IMR-90 (cell line): ENCODE measurements at regions not wholly inside any gene's neighbourhood (a gene's known extent, or its start where the extent isn't known, plus 50 kb on each side); places are given as distances from the start of the nearest gene placed in this dataset.

ENCODE experiments used
- ATAC-seq: fragments of 200-7000 bp; cut with Tn5 transposase; 2 replicates; pipeline ENCODE4 v1.9.1; 2020; ENCODE audit warnings: low read depth, mild to moderate bottlenecking, moderate library complexity
- BruUV-seq: library from RNA; stranded (reverse); fragments of 400-500 nt; replicated peaks from 2 replicates; lab custom pipeline; 2021; lab: Mats Ljungman, UMichigan
- CTCF ChIA-PET: fragments of 300-600 bp; formaldehyde crosslinking; extraction: SDS; loops from one replicate; lab custom pipeline; 2021; ENCODE audit warnings: antibody characterized with exemption; lab: Yijun Ruan, JAX
- POLR2A ChIA-PET: fragments of 300-600 bp; sonication (Branson Sonifier 250); formaldehyde crosslinking; loops from one replicate; lab custom pipeline; 2022; ENCODE audit warnings: antibody characterized with exemption; ENCODE audit not compliant: unreplicated experiment; lab: Charles Lee
- DNase-seq: peaks from one replicate; pipeline ENCODE4 v3.0.0; 2013
- H2AFZ ChIP-seq: replicated peaks from 2 replicates; pipeline ENCODE3; 2013; ENCODE audit warnings: low read length, mild to moderate bottlenecking; ENCODE audit not compliant: poor library complexity
- H2AK5ac ChIP-seq: 2 replicates; pipeline ENCODE4 v1.6.1; 2013; ENCODE audit warnings: low read depth, low read length, inconsistent platforms
- H2AK9ac ChIP-seq: replicated peaks from 2 replicates; pipeline ENCODE3; 2013; ENCODE audit warnings: mild to moderate bottlenecking, low read depth, low read length, moderate library complexity; ENCODE audit not compliant: poor library complexity
- H2BK120ac ChIP-seq: 2 replicates; pipeline ENCODE4 v1.6.1; 2013; ENCODE audit warnings: low read depth, low read length, inconsistent platforms
- H2BK15ac ChIP-seq: 3 replicates; pipeline ENCODE4 v1.6.1; 2013; ENCODE audit warnings: low read depth, low read length, inconsistent platforms
- H2BK20ac ChIP-seq: 2 replicates; pipeline ENCODE4 v1.6.1; 2013; ENCODE audit warnings: low read depth, mild to moderate bottlenecking, inconsistent platforms, low read length, moderate library complexity
- H2BK5ac ChIP-seq: 2 replicates; pipeline ENCODE4 v1.6.1; 2013; ENCODE audit warnings: mild to moderate bottlenecking, low read depth, low read length, inconsistent platforms; ENCODE audit not compliant: poor library complexity, severe bottlenecking
- H3K14ac ChIP-seq: replicated peaks from 2 replicates; pipeline ENCODE4 v1.6.1; 2013; ENCODE audit warnings: low read depth, low read length, inconsistent platforms
- H3K18ac ChIP-seq: 2 replicates; pipeline ENCODE4 v1.6.1; 2013; ENCODE audit warnings: low read depth, low read length, control low read depth
- H3K23ac ChIP-seq: 2 replicates; pipeline ENCODE4 v1.6.1; 2013; ENCODE audit warnings: low read depth, low read length, inconsistent platforms
- H3K27ac ChIP-seq: 2 replicates; pipeline ENCODE4 v1.5.1; 2013; ENCODE audit warnings: mild to moderate bottlenecking, control low read depth, low read length; ENCODE audit not compliant: insufficient read depth
- H3K27me3 ChIP-seq: 2 replicates; pipeline ENCODE4 v1.6.1; 2013; ENCODE audit warnings: low read length; ENCODE audit not compliant: control insufficient read depth, insufficient read depth
- H3K36me3 ChIP-seq: 2 replicates; pipeline ENCODE4 v1.6.1; 2013; ENCODE audit warnings: low read length, mixed read lengths; ENCODE audit not compliant: control insufficient read depth, insufficient read depth
- H3K4ac ChIP-seq: 2 replicates; pipeline ENCODE4 v1.6.1; 2013; ENCODE audit warnings: low read depth, low read length, inconsistent platforms
- H3K4me1 ChIP-seq: 2 replicates; pipeline ENCODE4 v1.6.1; 2013; ENCODE audit warnings: low read length, mixed read lengths; ENCODE audit not compliant: control insufficient read depth, insufficient read depth
- H3K4me2 ChIP-seq: 2 replicates; pipeline ENCODE4 v1.6.1; 2013; ENCODE audit warnings: low read depth, mild to moderate bottlenecking, control low read depth, low read length, moderate library complexity
- H3K4me3 ChIP-seq: 2 replicates; pipeline ENCODE4 v1.5.1; 2013; ENCODE audit warnings: low read depth, mild to moderate bottlenecking, control low read depth, low read length, moderate library complexity; ENCODE audit not compliant: insufficient read depth
- H3K56ac ChIP-seq: 2 replicates; pipeline ENCODE4 v1.6.1; 2013; ENCODE audit warnings: low read length, inconsistent platforms; ENCODE audit not compliant: insufficient read depth; ENCODE audit errors: extremely low read depth
- H3K79me1 ChIP-seq, 2 experiments: 2 replicates each; pipeline ENCODE4 v1.6.1; 2013; ENCODE audit warnings: low read length in 2 of 2, inconsistent platforms in 1 of 2, low read depth in 1 of 2
- H3K9ac ChIP-seq: 2 replicates; pipeline ENCODE4 v1.6.1; 2013; ENCODE audit warnings: low read depth, low read length, control low read depth
- H3K9me1 ChIP-seq: 2 replicates; pipeline ENCODE4 v1.6.1; 2013; ENCODE audit warnings: low read length, inconsistent platforms; ENCODE audit not compliant: insufficient read depth
- H3K9me3 ChIP-seq: 2 replicates; pipeline ENCODE4 v1.6.1; 2013; ENCODE audit warnings: low read length; ENCODE audit not compliant: control insufficient read depth, insufficient read depth
- H4K20me1 ChIP-seq: 2 replicates; pipeline ENCODE4 v1.6.1; 2013; ENCODE audit warnings: low read length, inconsistent platforms; ENCODE audit not compliant: insufficient read depth
- H4K5ac ChIP-seq: 2 replicates; pipeline ENCODE4 v1.6.1; 2013; ENCODE audit warnings: mild to moderate bottlenecking, low read depth, low read length, control low read depth
- H4K8ac ChIP-seq, 2 experiments: 2 replicates each; pipeline ENCODE4 v1.6.1; 2013; ENCODE audit warnings: low read depth in 2 of 2, low read length in 2 of 2, control low read depth in 1 of 2, inconsistent platforms in 1 of 2
- H4K91ac ChIP-seq: 2 replicates; pipeline ENCODE4 v1.6.1; 2013; ENCODE audit warnings: low read depth, low read length, inconsistent platforms; ENCODE audit not compliant: insufficient read depth
- BHLHE40 ChIP-seq: fragments of 150-350 bp; IDR thresholded peaks from 2 replicates; pipeline ENCODE4 v1.6.1; 2016; ENCODE audit warnings: mild to moderate bottlenecking, low read depth, low read length
- CEBPB ChIP-seq: IDR thresholded peaks from 2 replicates; pipeline ENCODE4 v1.6.1; 2012; ENCODE audit warnings: low read depth, low read length, improper control_type of control experiment
- CHD1 ChIP-seq: IDR thresholded peaks from 2 replicates; pipeline ENCODE4 v1.6.1; 2012; ENCODE audit warnings: low read depth, low read length, improper control_type of control experiment
- FOS ChIP-seq: fragments of 150-350 bp; IDR thresholded peaks from 2 replicates; pipeline ENCODE4 v1.6.1; 2016; ENCODE audit warnings: low read depth, low read length
- MAFK ChIP-seq: IDR thresholded peaks from 2 replicates; pipeline ENCODE4 v1.6.1; 2012; ENCODE audit warnings: low read depth, low read length, improper control_type of control experiment
- MAZ ChIP-seq: IDR thresholded peaks from 2 replicates; pipeline ENCODE4 v1.6.1; 2012; ENCODE audit warnings: low read depth, mild to moderate bottlenecking, low read length, improper control_type of control experiment, moderate library complexity, borderline replicate concordance
- MXI1 ChIP-seq: IDR thresholded peaks from 2 replicates; pipeline ENCODE4 v1.6.1; 2012; ENCODE audit warnings: low read depth, mild to moderate bottlenecking, low read length, moderate library complexity, borderline replicate concordance
- NFE2L2 ChIP-seq: fragments of 150-350 bp; IDR thresholded peaks from 2 replicates; pipeline ENCODE4 v1.6.1; 2016; ENCODE audit warnings: low read depth, mild to moderate bottlenecking, low read length
- POLR2A ChIP-seq: IDR thresholded peaks from 2 replicates; pipeline ENCODE4 v1.6.1; 2012; ENCODE audit warnings: mild to moderate bottlenecking, low read depth, low read length
- RAD21 ChIP-seq: IDR thresholded peaks from 2 replicates; pipeline ENCODE4 v1.6.1; 2012; ENCODE audit warnings: low read length, improper control_type of control experiment
- RCOR1 ChIP-seq: IDR thresholded peaks from 2 replicates; pipeline ENCODE4 v1.6.1; 2012; ENCODE audit warnings: mild to moderate bottlenecking, low read length, improper control_type of control experiment; ENCODE audit not compliant: insufficient replicate concordance
- RFX5 ChIP-seq: IDR thresholded peaks from 2 replicates; pipeline ENCODE4 v1.8.0; 2012; ENCODE audit warnings: low read depth, mild to moderate bottlenecking, low read length, moderate library complexity
- SMC3 ChIP-seq: fragments of 150-350 bp; IDR thresholded peaks from 2 replicates; pipeline ENCODE4 v1.6.1; 2016; ENCODE audit warnings: low read depth, mild to moderate bottlenecking, antibody characterized with exemption, low read length, moderate library complexity
- USF2 ChIP-seq: fragments of 150-350 bp; IDR thresholded peaks from 2 replicates; pipeline ENCODE4 v1.6.1; 2017; ENCODE audit warnings: mild to moderate bottlenecking, antibody characterized with exemption, low read length, low read depth
- WGBS, 2 experiments: methylation state at CpG; one replicate each; pipeline versions ENCODE4 v1.1.5 to v1.1.7; 2013; ENCODE audit warnings: missing lambda C conversion rate in 2 of 2; ENCODE audit not compliant: insufficient read length in 1 of 2; ENCODE audit errors: extremely low coverage in 2 of 2; 5-methylcytosine and 5-hydroxymethylcytosine counted together
- dilution Hi-C: fragments of 300-500 bp; cut with HindIII; formaldehyde crosslinking; loops from one replicate; pipeline ENCODE4 v1.14.3; 2018; ENCODE audit warnings: low sequenced_read_pairs; ENCODE audit not compliant: unreplicated experiment
- in situ Hi-C: fragments of 300-500 bp; cut with MboI; formaldehyde crosslinking; loops from 3 replicates; pipeline ENCODE4 v1.14.3; 2019; ENCODE audit warnings: low sequenced_read_pairs, inconsistent platforms, mixed read lengths
- intact Hi-C: fragments of 100-400 bp; cut with micrococcal nuclease; formaldehyde crosslinking; loops from 2 replicates; pipeline ENCODE4 v1.10.0; 2022
- TF ChIP-seq, protein P1 (sequence below): conservative IDR thresholded peaks from 2 replicates; pipeline ENCODE4 v1.5.1; 2012; ENCODE audit warnings: mild to moderate bottlenecking, low read depth, low read length, improper control_type of control experiment
- TF ChIP-seq, protein P2 (sequence below): fragments of 150-350 bp; IDR thresholded peaks from 2 replicates; pipeline ENCODE4 v1.6.1; 2016; ENCODE audit warnings: low read depth, mild to moderate bottlenecking, low read length, moderate library complexity, borderline replicate concordance

DNA sequence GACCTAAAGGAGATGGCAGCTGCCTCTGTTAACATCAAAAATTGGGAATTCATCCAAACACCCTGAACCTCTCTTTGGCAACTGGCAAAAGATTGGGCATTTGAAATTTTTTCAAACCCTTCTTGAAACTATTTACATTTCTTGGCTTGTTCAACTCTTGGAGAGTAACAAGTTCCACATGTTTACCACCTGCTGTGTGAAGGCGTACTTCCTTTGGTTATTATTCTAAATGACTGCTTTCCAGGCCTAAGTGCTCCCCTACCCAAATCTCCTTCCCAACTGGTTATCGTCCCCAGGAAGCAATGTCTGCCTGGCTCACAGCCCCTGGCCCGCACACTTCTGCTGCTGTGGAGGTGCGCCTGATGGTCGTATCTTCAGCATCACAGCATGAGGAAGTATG, 422.7 kb downstream of the DMAC1 start:
- no peak overlapping the region for H3K14ac ChIP-seq

More for the DNA sequence above, 422.7 kb downstream of the DMAC1 start:
- DNase-seq (no peak), ATAC-seq (no peak)
- in situ Hi-C loops: no loop called here
- Histone ChIP-seq H2BK20ac (no peak overlapping the region), H2AK5ac (no peak overlapping the region), H2BK15ac (no peak overlapping the region; the same call in 2 of the 3 replicates), H3K18ac (peak overlapping the region; percentile 91; the same call in 1 of the 2 replicates), H2AFZ (no peak overlapping the region), H3K4me3 (no peak overlapping the region), H4K5ac (peak overlapping the region; percentile 56; the same call in 1 of the 2 replicates), H3K36me3 (no peaks in the 10 kb centered on the region), H3K4me2 (no peak overlapping the region), H3K27ac (peak overlapping the region; percentile 75), H3K9me1 (0 out of 2 replicates have a peak, but pooled peaks cover 3% of the 10 kb centered on the region), H3K9ac (no peak overlapping the region), H4K91ac (peak overlapping the region; percentile 8; the same call in 1 of the 2 replicates), H3K27me3 (no peaks in the 10 kb centered on the region), H2BK5ac (no peak overlapping the region), H3K56ac (no peak overlapping the region), H3K79me1 (no peaks in the 10 kb centered on the region), H2AK9ac (no peak overlapping the region), H3K4ac (no peak overlapping the region), H3K23ac (no peak overlapping the region), H3K9me3 (peaks cover 2% of the 10 kb centered on the region), H4K20me1 (no peaks in the 10 kb centered on the region), H3K4me1 (peaks cover 13% of the 10 kb centered on the region), H4K8ac (no peak overlapping the region), H2BK120ac (peak overlapping the region; percentile 19; the same call in 1 of the 2 replicates)
- intact Hi-C loops: loop anchor here (5.0 kb wide), 1 partner anchor 55 kb away; no protein-coding TSS in a partner anchor
- CTCF ChIA-PET: no interaction called here
- POLR2A ChIA-PET: no interaction called here
- dilution Hi-C loops: no loop called here
- no CpG with 5 or more reads among the region's 5 CpGs for WGBS, 2 experiments
- TF ChIP-seq USF2 (no peak), RAD21 (no peak), MAZ (no peak), MXI1 (no peak), BHLHE40 (no peak), FOS (no peak), MAFK (no peak), POLR2A (no peak), SMC3 (no peak), RCOR1 (no peak), RFX5 (no peak), CHD1 (no peak), NFE2L2 (no peak), CEBPB (no peak)
- TF ChIP-seq, protein P1, sequence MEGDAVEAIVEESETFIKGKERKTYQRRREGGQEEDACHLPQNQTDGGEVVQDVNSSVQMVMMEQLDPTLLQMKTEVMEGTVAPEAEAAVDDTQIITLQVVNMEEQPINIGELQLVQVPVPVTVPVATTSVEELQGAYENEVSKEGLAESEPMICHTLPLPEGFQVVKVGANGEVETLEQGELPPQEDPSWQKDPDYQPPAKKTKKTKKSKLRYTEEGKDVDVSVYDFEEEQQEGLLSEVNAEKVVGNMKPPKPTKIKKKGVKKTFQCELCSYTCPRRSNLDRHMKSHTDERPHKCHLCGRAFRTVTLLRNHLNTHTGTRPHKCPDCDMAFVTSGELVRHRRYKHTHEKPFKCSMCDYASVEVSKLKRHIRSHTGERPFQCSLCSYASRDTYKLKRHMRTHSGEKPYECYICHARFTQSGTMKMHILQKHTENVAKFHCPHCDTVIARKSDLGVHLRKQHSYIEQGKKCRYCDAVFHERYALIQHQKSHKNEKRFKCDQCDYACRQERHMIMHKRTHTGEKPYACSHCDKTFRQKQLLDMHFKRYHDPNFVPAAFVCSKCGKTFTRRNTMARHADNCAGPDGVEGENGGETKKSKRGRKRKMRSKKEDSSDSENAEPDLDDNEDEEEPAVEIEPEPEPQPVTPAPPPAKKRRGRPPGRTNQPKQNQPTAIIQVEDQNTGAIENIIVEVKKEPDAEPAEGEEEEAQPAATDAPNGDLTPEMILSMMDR: no peak
- TF ChIP-seq, protein P2, sequence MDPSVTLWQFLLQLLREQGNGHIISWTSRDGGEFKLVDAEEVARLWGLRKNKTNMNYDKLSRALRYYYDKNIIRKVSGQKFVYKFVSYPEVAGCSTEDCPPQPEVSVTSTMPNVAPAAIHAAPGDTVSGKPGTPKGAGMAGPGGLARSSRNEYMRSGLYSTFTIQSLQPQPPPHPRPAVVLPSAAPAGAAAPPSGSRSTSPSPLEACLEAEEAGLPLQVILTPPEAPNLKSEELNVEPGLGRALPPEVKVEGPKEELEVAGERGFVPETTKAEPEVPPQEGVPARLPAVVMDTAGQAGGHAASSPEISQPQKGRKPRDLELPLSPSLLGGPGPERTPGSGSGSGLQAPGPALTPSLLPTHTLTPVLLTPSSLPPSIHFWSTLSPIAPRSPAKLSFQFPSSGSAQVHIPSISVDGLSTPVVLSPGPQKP: no peak
- BruUV-seq: no TSS peak
